PFSK-1 (cell line): ENCODE measurements at regions not wholly inside any gene's neighbourhood (a gene's known extent, or its start where the extent isn't known, plus 50 kb on each side); places are given as distances from the start of the nearest gene placed in this dataset.

ENCODE experiments used
- FOXP2 ChIP-seq: optimal IDR thresholded peaks from 2 replicates; pipeline ENCODE3; 2011; ENCODE audit warnings: borderline replicate concordance, control low read depth, inconsistent platforms; ENCODE audit not compliant: insufficient read depth; ENCODE audit errors: extremely low read length, extremely low read depth
- POLR2AphosphoS5 ChIP-seq: IDR thresholded peaks from 2 replicates; pipeline ENCODE4 v1.6.1; 2012; ENCODE audit warnings: low read depth, mild to moderate bottlenecking, control low read depth, low read length, moderate library complexity
- REST ChIP-seq, 2 experiments: IDR thresholded peaks; 2 replicates each; pipeline versions ENCODE4 v1.6.1 to v1.8.0; 2011 to 2012; ENCODE audit warnings: low read depth in 2 of 2, low read length in 2 of 2, control low read depth in 1 of 2, inconsistent platforms in 1 of 2, mild to moderate bottlenecking in 1 of 2, moderate library complexity in 1 of 2; ENCODE audit not compliant: insufficient read depth in 1 of 2
- SIN3A ChIP-seq: IDR thresholded peaks from 2 replicates; pipeline ENCODE4 v1.6.1; 2012; ENCODE audit warnings: mild to moderate bottlenecking, low read length, moderate library complexity, borderline replicate concordance; ENCODE audit not compliant: insufficient read depth
- TAF1 ChIP-seq: IDR thresholded peaks from 2 replicates; pipeline ENCODE4 v1.6.1; 2012; ENCODE audit warnings: low read length, control low read depth, borderline replicate concordance; ENCODE audit not compliant: insufficient read depth

- TF ChIP-seq REST (IDR thresholded peaks at IDR 0.05; ENCODE audit: insufficient read depth in 1 of 2, low read depth in 2 of 2, low read length in 2 of 2) (no peak), TAF1 (no peak), FOXP2 (no peak), SIN3A (no peak), POLR2AphosphoS5 (no peak)
These were observed 615.9 kb upstream of the GCFC2 start for GRCh38 chr2:76326636-76327035.

- no peak for TF ChIP-seq SIN3A
- no peak for TF ChIP-seq FOXP2
- TF ChIP-seq TAF1: no peak
- no peak for TF ChIP-seq REST (IDR thresholded peaks at IDR 0.05; ENCODE audit: insufficient read depth in 1 of 2, low read depth in 2 of 2, low read length in 2 of 2)
- TF ChIP-seq POLR2AphosphoS5: no peak
These were observed 612.7 kb upstream of the GCFC2 start for GRCh38 chr2:76323381-76323780.

GRCh38 chr2:76320716-76321115 is 610.0 kb upstream of the GCFC2 start:
- no peak for TF ChIP-seq SIN3A
- TF ChIP-seq REST (IDR thresholded peaks at IDR 0.05; ENCODE audit: insufficient read depth in 1 of 2, low read depth in 2 of 2, low read length in 2 of 2): no peak
- TF ChIP-seq TAF1: no peak
- no peak for TF ChIP-seq POLR2AphosphoS5
- TF ChIP-seq FOXP2: no peak

- TF ChIP-seq SIN3A (no peak), TAF1 (no peak), POLR2AphosphoS5 (no peak), FOXP2 (no peak), REST (IDR thresholded peaks at IDR 0.05; ENCODE audit: insufficient read depth in 1 of 2, low read depth in 2 of 2, low read length in 2 of 2) (no peak)
These were observed 608.2 kb upstream of the GCFC2 start for GRCh38 chr2:76318848-76319360.

- TF ChIP-seq POLR2AphosphoS5 (no peak), REST (IDR thresholded peaks at IDR 0.05; ENCODE audit: insufficient read depth in 1 of 2, low read depth in 2 of 2, low read length in 2 of 2) (no peak), SIN3A (no peak), FOXP2 (no peak), TAF1 (no peak)
These were observed 606.0 kb upstream of the GCFC2 start for GRCh38 chr2:76316691-76317090.
